Osteoblast (primary cell): ENCODE measurements at regions not wholly inside any gene's neighbourhood (a gene's known extent, or its start where the extent isn't known, plus 50 kb on each side); places are given as distances from the start of the nearest gene placed in this dataset.

ENCODE experiments used
- DNase-seq: peaks from one replicate; pipeline ENCODE4 v3.0.0; 2011; ENCODE audit warnings: low spot score, mixed read lengths; ENCODE audit not compliant: insufficient read length; ENCODE audit errors: missing footprints
- H2AFZ ChIP-seq: 2 replicates; pipeline ENCODE4 v1.6.0; 2011; ENCODE audit warnings: mild to moderate bottlenecking, low read length
- H3K27ac ChIP-seq: 2 replicates; pipeline ENCODE4 v1.5.1; 2011; ENCODE audit warnings: mild to moderate bottlenecking, low read depth, low read length, moderate library complexity
- H3K27me3 ChIP-seq: 2 replicates; pipeline ENCODE4 v1.6.0; 2012; ENCODE audit warnings: mild to moderate bottlenecking, control low read depth, inconsistent platforms, low read length, moderate library complexity; ENCODE audit not compliant: insufficient read depth
- H3K36me3 ChIP-seq: 2 replicates; pipeline ENCODE4 v1.5.1; 2011; ENCODE audit warnings: mild to moderate bottlenecking, low read length, control low read depth, moderate library complexity; ENCODE audit not compliant: insufficient read depth
- H3K4me1 ChIP-seq: 2 replicates; pipeline ENCODE4 v1.5.1; 2011; ENCODE audit warnings: mild to moderate bottlenecking, low read length, control low read depth, moderate library complexity; ENCODE audit not compliant: insufficient read depth
- H3K4me2 ChIP-seq: 2 replicates; pipeline ENCODE4 v1.6.0; 2011; ENCODE audit warnings: mild to moderate bottlenecking, low read length; ENCODE audit not compliant: insufficient read depth
- H3K4me3 ChIP-seq: fragments of 200-600 bp; sonication (generic); 3 replicates; pipeline ENCODE4 v1.5.1; 2012; ENCODE audit warnings: mild to moderate bottlenecking, low read length, inconsistent platforms; ENCODE audit not compliant: insufficient read depth
- H3K79me2 ChIP-seq: 2 replicates; pipeline ENCODE4 v1.6.0; 2012; ENCODE audit warnings: mild to moderate bottlenecking, low read length, control low read depth, inconsistent platforms; ENCODE audit not compliant: insufficient read depth
- H3K9me3 ChIP-seq: 2 replicates; pipeline ENCODE4 v1.5.1; 2011; ENCODE audit warnings: low read depth, low read length, control low read depth
- H4K20me1 ChIP-seq: 2 replicates; pipeline ENCODE4 v1.6.0; 2012; ENCODE audit warnings: mild to moderate bottlenecking, low read length, control low read depth; ENCODE audit not compliant: insufficient read depth
- CTCF ChIP-seq: IDR thresholded peaks from 2 replicates; pipeline ENCODE4 v1.5.1; 2011; ENCODE audit warnings: mild to moderate bottlenecking, low read depth, low read length, moderate library complexity; ENCODE audit errors: extremely low read depth

- no peaks in the 10 kb centered on the region for H3K4me1 ChIP-seq
- H4K20me1 ChIP-seq, result no peaks in the 10 kb centered on the region
- no peaks in the 10 kb centered on the region for H3K9me3 ChIP-seq
- DNase-seq, result no peak
- no peak overlapping the region for H2AFZ ChIP-seq
- H3K4me3 ChIP-seq, result no peak overlapping the region
- H3K79me2 ChIP-seq, result no peaks in the 10 kb centered on the region
- H3K36me3 ChIP-seq, result no peaks in the 10 kb centered on the region
- H3K27me3 ChIP-seq, result peaks cover 9% of the 10 kb centered on the region
- no peak for TF ChIP-seq CTCF
- H3K27ac ChIP-seq, result no peak overlapping the region
- H3K4me2 ChIP-seq, result no peak overlapping the region
These were observed 51.6 kb upstream of the MPP7 start for GRCh38 chr10:28354511-28354910.

GRCh38 chr10:28355376-28355775, 52.5 kb upstream of the MPP7 start:
- no peak for TF ChIP-seq CTCF
- no peak for DNase-seq
- Histone ChIP-seq H3K4me3 (no peak overlapping the region), H2AFZ (no peak overlapping the region), H3K9me3 (no peaks in the 10 kb centered on the region), H4K20me1 (no peaks in the 10 kb centered on the region), H3K79me2 (no peaks in the 10 kb centered on the region), H3K4me2 (no peak overlapping the region), H3K27me3 (peaks cover 12% of the 10 kb centered on the region), H3K36me3 (no peaks in the 10 kb centered on the region), H3K27ac (no peak overlapping the region), H3K4me1 (no peaks in the 10 kb centered on the region)

GRCh38 chr10:28359334-28359733, 56.5 kb upstream of the MPP7 start:
- no peak for TF ChIP-seq CTCF
- H3K27me3 ChIP-seq, result peaks cover 6% of the 10 kb centered on the region
- H3K36me3 ChIP-seq, result no peaks in the 10 kb centered on the region
- H3K4me1 ChIP-seq, result no peaks in the 10 kb centered on the region
- no peak overlapping the region for H2AFZ ChIP-seq
- H3K27ac ChIP-seq, result no peak overlapping the region
- H3K9me3 ChIP-seq, result no peaks in the 10 kb centered on the region
- no peaks in the 10 kb centered on the region for H4K20me1 ChIP-seq
- no peak overlapping the region for H3K4me3 ChIP-seq
- no peaks in the 10 kb centered on the region for H3K79me2 ChIP-seq
- DNase-seq, result no peak
- no peak overlapping the region for H3K4me2 ChIP-seq

GRCh38 chr10:28360175-28360574, 57.3 kb upstream of the MPP7 start:
- Histone ChIP-seq H3K36me3 (no peaks in the 10 kb centered on the region), H4K20me1 (no peaks in the 10 kb centered on the region), H3K4me2 (no peak overlapping the region), H3K4me3 (no peak overlapping the region), H3K4me1 (no peaks in the 10 kb centered on the region), H3K79me2 (no peaks in the 10 kb centered on the region), H3K27ac (no peak overlapping the region), H3K27me3 (peaks cover 6% of the 10 kb centered on the region), H3K9me3 (no peaks in the 10 kb centered on the region), H2AFZ (no peak overlapping the region)
- no peak for TF ChIP-seq CTCF
- DNase-seq, result no peak
